ENCODE measurements at regions not wholly inside any gene's neighbourhood (a gene's known extent, or its start where the extent isn't known, plus 50 kb on each side); places are given as distances from the start of the nearest gene placed in this dataset.

- Histone ChIP-seq H3K4me3 (ENCODE audit: low read length in 3 of 3) (no peak overlapping the region), H3K4me1 (ENCODE audit: control insufficient read depth in 2 of 3, insufficient read depth in 2 of 3, low read depth in 1 of 3, low read length in 3 of 3) (no peaks in the 10 kb centered on the region), H3K27ac (ENCODE audit: low read depth in 2 of 2, low read length in 2 of 2) (no peak overlapping the region), H3K9me3 (ENCODE audit: control insufficient read depth in 2 of 3, insufficient read depth in 1 of 3, low read length in 3 of 3) (no peaks in the 10 kb centered on the region), H3K9ac (ENCODE audit: low read length in 3 of 3) (no peak overlapping the region), H3K36me3 (ENCODE audit: control insufficient read depth in 2 of 3, insufficient read depth in 3 of 3, low read length in 3 of 3) (no peaks in the 10 kb centered on the region), H3K27me3 (ENCODE audit: control insufficient read depth, insufficient read depth, low read length) (no peaks in the 10 kb centered on the region)
- no peak for FAIRE-seq
- intact Hi-C loops (cut with DNase I), result no loop called here
- no peak for DNase-seq
- no peak for TF ChIP-seq CTCF (IDR thresholded peaks at IDR 0.05; ENCODE audit: borderline replicate concordance, extremely low read depth, insufficient read depth)
These were observed 296.4 kb downstream of the GPAT3 start for GRCh38 chr4:83832110-83832825.

GRCh38 chr4:83831588-83831987 is 295.7 kb downstream of the GPAT3 start:
- no peak overlapping the region for H3K4me3 ChIP-seq (ENCODE audit: low read length in 3 of 3)
- H3K36me3 ChIP-seq (ENCODE audit: control insufficient read depth in 2 of 3, insufficient read depth in 3 of 3, low read length in 3 of 3), result no peaks in the 10 kb centered on the region
- H3K27me3 ChIP-seq (ENCODE audit: control insufficient read depth, insufficient read depth, low read length), result no peaks in the 10 kb centered on the region
- no peak overlapping the region for H3K9ac ChIP-seq (ENCODE audit: low read length in 3 of 3)
- intact Hi-C loops (cut with DNase I), result no loop called here
- no peak for FAIRE-seq
- no peak for DNase-seq
- H3K4me1 ChIP-seq (ENCODE audit: control insufficient read depth in 2 of 3, insufficient read depth in 2 of 3, low read depth in 1 of 3, low read length in 3 of 3), result no peaks in the 10 kb centered on the region
- H3K27ac ChIP-seq (ENCODE audit: low read depth in 2 of 2, low read length in 2 of 2), result no peak overlapping the region
- no peaks in the 10 kb centered on the region for H3K9me3 ChIP-seq (ENCODE audit: control insufficient read depth in 2 of 3, insufficient read depth in 1 of 3, low read length in 3 of 3)
- TF ChIP-seq CTCF (IDR thresholded peaks at IDR 0.05; ENCODE audit: borderline replicate concordance, extremely low read depth, insufficient read depth), result no peak

- no peaks in the 10 kb centered on the region for H3K4me1 ChIP-seq (ENCODE audit: control insufficient read depth in 2 of 3, insufficient read depth in 2 of 3, low read depth in 1 of 3, low read length in 3 of 3)
- no peaks in the 10 kb centered on the region for H3K9me3 ChIP-seq (ENCODE audit: control insufficient read depth in 2 of 3, insufficient read depth in 1 of 3, low read length in 3 of 3)
- H3K36me3 ChIP-seq (ENCODE audit: control insufficient read depth in 2 of 3, insufficient read depth in 3 of 3, low read length in 3 of 3), result no peaks in the 10 kb centered on the region
- intact Hi-C loops (cut with DNase I), result no loop called here
- H3K27ac ChIP-seq (ENCODE audit: low read depth in 2 of 2, low read length in 2 of 2), result no peak overlapping the region
- H3K4me3 ChIP-seq (ENCODE audit: low read length in 3 of 3), result no peak overlapping the region
- H3K27me3 ChIP-seq (ENCODE audit: control insufficient read depth, insufficient read depth, low read length), result no peaks in the 10 kb centered on the region
- no peak for TF ChIP-seq CTCF (IDR thresholded peaks at IDR 0.05; ENCODE audit: borderline replicate concordance, extremely low read depth, insufficient read depth)
- DNase-seq, result no peak
- no peak overlapping the region for H3K9ac ChIP-seq (ENCODE audit: low read length in 3 of 3)
- no peak for FAIRE-seq
These were observed 294.4 kb downstream of the GPAT3 start for GRCh38 chr4:83830138-83830888.
